SK-N-MC (cell line): ENCODE measurements at regions not wholly inside any gene's neighbourhood (a gene's known extent, or its start where the extent isn't known, plus 50 kb on each side); places are given as distances from the start of the nearest gene placed in this dataset.

Experiments
- EZH2 ChIP-seq: fragments of 200-600 bp; sonication (generic); IDR thresholded peaks from one replicate; pipeline ENCODE4 v1.6.1; 2017; ENCODE audit warnings: antibody characterized with exemption
- POLR2AphosphoS5 ChIP-seq: IDR thresholded peaks from 2 replicates; pipeline ENCODE4 v1.6.1; 2012; ENCODE audit warnings: mild to moderate bottlenecking, low read depth, low read length, borderline replicate concordance

GRCh38 chr4:163846008-163846407 is 351.5 kb downstream of the TMA16 start:
- TF ChIP-seq EZH2 (no peak), POLR2AphosphoS5 (no peak)
